ENCODE measurements at regions not wholly inside any gene's neighbourhood (a gene's known extent, or its start where the extent isn't known, plus 50 kb on each side); places are given as distances from the start of the nearest gene placed in this dataset.

GRCh38 chr14:58987591-58987990 is 200.9 kb upstream of the DAAM1 start (continued):
- TF ChIP-seq, protein P1, sequence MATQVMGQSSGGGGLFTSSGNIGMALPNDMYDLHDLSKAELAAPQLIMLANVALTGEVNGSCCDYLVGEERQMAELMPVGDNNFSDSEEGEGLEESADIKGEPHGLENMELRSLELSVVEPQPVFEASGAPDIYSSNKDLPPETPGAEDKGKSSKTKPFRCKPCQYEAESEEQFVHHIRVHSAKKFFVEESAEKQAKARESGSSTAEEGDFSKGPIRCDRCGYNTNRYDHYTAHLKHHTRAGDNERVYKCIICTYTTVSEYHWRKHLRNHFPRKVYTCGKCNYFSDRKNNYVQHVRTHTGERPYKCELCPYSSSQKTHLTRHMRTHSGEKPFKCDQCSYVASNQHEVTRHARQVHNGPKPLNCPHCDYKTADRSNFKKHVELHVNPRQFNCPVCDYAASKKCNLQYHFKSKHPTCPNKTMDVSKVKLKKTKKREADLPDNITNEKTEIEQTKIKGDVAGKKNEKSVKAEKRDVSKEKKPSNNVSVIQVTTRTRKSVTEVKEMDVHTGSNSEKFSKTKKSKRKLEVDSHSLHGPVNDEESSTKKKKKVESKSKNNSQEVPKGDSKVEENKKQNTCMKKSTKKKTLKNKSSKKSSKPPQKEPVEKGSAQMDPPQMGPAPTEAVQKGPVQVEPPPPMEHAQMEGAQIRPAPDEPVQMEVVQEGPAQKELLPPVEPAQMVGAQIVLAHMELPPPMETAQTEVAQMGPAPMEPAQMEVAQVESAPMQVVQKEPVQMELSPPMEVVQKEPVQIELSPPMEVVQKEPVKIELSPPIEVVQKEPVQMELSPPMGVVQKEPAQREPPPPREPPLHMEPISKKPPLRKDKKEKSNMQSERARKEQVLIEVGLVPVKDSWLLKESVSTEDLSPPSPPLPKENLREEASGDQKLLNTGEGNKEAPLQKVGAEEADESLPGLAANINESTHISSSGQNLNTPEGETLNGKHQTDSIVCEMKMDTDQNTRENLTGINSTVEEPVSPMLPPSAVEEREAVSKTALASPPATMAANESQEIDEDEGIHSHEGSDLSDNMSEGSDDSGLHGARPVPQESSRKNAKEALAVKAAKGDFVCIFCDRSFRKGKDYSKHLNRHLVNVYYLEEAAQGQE (IDR thresholded peaks at IDR 0.05; ENCODE audit: low read depth), result no peak
- no peak for TF ChIP-seq SP1 (IDR thresholded peaks at IDR 0.05; ENCODE audit: low read depth)

DNA sequence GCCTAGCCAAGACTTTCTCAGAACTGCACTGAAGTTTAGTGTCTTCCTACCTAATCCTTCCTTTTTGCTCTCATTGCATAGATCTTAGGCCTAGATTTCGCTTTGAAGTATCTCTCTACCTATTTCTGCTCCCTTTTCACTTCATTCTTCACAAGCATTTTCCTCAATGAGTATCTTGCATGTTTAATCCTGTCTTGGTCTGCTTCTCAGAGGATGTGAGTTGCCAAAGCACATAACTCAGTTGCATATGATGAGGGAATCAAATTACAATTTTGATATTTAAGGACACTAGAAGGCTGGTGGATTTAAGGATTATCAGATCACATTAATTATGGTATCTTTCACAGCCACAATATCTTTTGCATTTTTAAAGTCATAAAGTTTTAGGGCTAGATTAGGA is 195.5 kb upstream of the DAAM1 start:
- Histone ChIP-seq H3K27me3 (ENCODE audit: insufficient read depth, low read length) (no peaks in the 10 kb centered on the region), H3K36me3 (ENCODE audit: control insufficient read depth in 1 of 2, insufficient read depth in 2 of 2, low read length in 2 of 2) (no peaks in the 10 kb centered on the region), H2AFZ (ENCODE audit: low read depth, low read length, poor library complexity, severe bottlenecking) (no peak overlapping the region), H3K9me3 (ENCODE audit: control insufficient read depth in 1 of 2, insufficient read depth in 1 of 2, low read depth in 1 of 2, low read length in 2 of 2) (no peaks in the 10 kb centered on the region), H3K9ac (ENCODE audit: low read length) (no peak overlapping the region), H3K9me2 (ENCODE audit: insufficient read depth) (no peaks in the 10 kb centered on the region), H3K27ac (ENCODE audit: low read depth, low read length) (no peak overlapping the region), H4K20me1 (ENCODE audit: insufficient read depth) (no peaks in the 10 kb centered on the region), H3K4me2 (ENCODE audit: low read length) (no peak overlapping the region), H3K4me1 (ENCODE audit: control insufficient read depth in 1 of 2, insufficient read depth in 2 of 2, low read length in 2 of 2) (no peaks in the 10 kb centered on the region), H3K79me2 (ENCODE audit: insufficient read depth, low read length) (no peaks in the 10 kb centered on the region), H3K4me3 (replicated peaks in 1 of 2; ENCODE audit: low read depth in 1 of 2, low read length in 2 of 2) (no peak overlapping the region)
- no TSS peak for BruUV-seq (replicated peaks)
- intact Hi-C loops (cut with micrococcal nuclease), result no loop called here
- TF ChIP-seq EZH2phosphoT487 (IDR thresholded peaks at IDR 0.05; ENCODE audit: borderline replicate concordance) (no peak), ZFX (IDR thresholded peaks at IDR 0.05) (no peak), SRF (IDR thresholded peaks at IDR 0.05; ENCODE audit: low read depth) (no peak), CEBPB (IDR thresholded peaks at IDR 0.05; ENCODE audit: low read depth) (no peak), ZNF274 (IDR thresholded peaks at IDR 0.05; ENCODE audit: low read depth, low read length) (no peak), EZH2 (IDR thresholded peaks at IDR 0.05) (no peak), YY1 (IDR thresholded peaks at IDR 0.05; ENCODE audit: extremely low read depth, insufficient replicate concordance, low read depth, low read length) (no peak), SIN3A (IDR thresholded peaks at IDR 0.05; ENCODE audit: low read depth) (no peak), JUND (IDR thresholded peaks at IDR 0.05) (no peak), POLR2AphosphoS5 (IDR thresholded peaks at IDR 0.05; ENCODE audit: low read depth, low read length) (no peak), SP1 (IDR thresholded peaks at IDR 0.05; ENCODE audit: low read depth) (no peak), POLR2A (IDR thresholded peaks at IDR 0.05; ENCODE audit: borderline replicate concordance, extremely low read depth, insufficient read depth, insufficient read length) (no peak)
- TF ChIP-seq, protein P2, sequence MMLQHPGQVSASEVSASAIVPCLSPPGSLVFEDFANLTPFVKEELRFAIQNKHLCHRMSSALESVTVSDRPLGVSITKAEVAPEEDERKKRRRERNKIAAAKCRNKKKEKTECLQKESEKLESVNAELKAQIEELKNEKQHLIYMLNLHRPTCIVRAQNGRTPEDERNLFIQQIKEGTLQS (IDR thresholded peaks at IDR 0.05), result no peak
- TF ChIP-seq, protein P3, sequence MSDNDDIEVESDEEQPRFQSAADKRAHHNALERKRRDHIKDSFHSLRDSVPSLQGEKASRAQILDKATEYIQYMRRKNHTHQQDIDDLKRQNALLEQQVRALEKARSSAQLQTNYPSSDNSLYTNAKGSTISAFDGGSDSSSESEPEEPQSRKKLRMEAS (IDR thresholded peaks at IDR 0.05), result no peak
- ChIA-PET CTCF (no interaction called here), RAD21 (ENCODE audit: low non-redundant PET in 1 of 2, low total read pairs in 2 of 2, uncharacterized antibody in 2 of 2, unreplicated experiment in 2 of 2) (no interaction called here), POLR2A (no interaction called here)
- DNase-seq (ENCODE audit: low read depth, low spot score) (no peak), ATAC-seq (no peak)
